ENCODE measurements at regions not wholly inside any gene's neighbourhood (a gene's known extent, or its start where the extent isn't known, plus 50 kb on each side); places are given as distances from the start of the nearest gene placed in this dataset.

GRCh38 chr10:44060221-44060620 is 324.7 kb downstream of the CXCL12 start:
- TF ChIP-seq, protein P1, sequence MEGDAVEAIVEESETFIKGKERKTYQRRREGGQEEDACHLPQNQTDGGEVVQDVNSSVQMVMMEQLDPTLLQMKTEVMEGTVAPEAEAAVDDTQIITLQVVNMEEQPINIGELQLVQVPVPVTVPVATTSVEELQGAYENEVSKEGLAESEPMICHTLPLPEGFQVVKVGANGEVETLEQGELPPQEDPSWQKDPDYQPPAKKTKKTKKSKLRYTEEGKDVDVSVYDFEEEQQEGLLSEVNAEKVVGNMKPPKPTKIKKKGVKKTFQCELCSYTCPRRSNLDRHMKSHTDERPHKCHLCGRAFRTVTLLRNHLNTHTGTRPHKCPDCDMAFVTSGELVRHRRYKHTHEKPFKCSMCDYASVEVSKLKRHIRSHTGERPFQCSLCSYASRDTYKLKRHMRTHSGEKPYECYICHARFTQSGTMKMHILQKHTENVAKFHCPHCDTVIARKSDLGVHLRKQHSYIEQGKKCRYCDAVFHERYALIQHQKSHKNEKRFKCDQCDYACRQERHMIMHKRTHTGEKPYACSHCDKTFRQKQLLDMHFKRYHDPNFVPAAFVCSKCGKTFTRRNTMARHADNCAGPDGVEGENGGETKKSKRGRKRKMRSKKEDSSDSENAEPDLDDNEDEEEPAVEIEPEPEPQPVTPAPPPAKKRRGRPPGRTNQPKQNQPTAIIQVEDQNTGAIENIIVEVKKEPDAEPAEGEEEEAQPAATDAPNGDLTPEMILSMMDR (IDR thresholded peaks at IDR 0.05): no peak
- TF ChIP-seq POLR2A (IDR thresholded peaks at IDR 0.05): no peak
